Mucosa of stomach (tissue), 1 donor: ENCODE measurements at regions not wholly inside any gene's neighbourhood (a gene's known extent, or its start where the extent isn't known, plus 50 kb on each side); places are given as distances from the start of the nearest gene placed in this dataset.

Experiments used
- H3K27me3 ChIP-seq: one replicate; pipeline ENCODE4 v1.7.0; 2013; ENCODE audit warnings: mild to moderate bottlenecking, low read length; ENCODE audit not compliant: control insufficient read depth, insufficient read depth
- H3K36me3 ChIP-seq: one replicate; pipeline ENCODE4 v1.7.0; 2013; ENCODE audit warnings: low read length; ENCODE audit not compliant: control insufficient read depth, insufficient read depth
- H3K4me1 ChIP-seq: one replicate; pipeline ENCODE4 v1.7.0; 2013; ENCODE audit warnings: mild to moderate bottlenecking, low read length; ENCODE audit not compliant: control insufficient read depth, insufficient read depth
- H3K4me3 ChIP-seq: one replicate; pipeline ENCODE4 v1.7.0; 2013; ENCODE audit warnings: low read length
- H3K9ac ChIP-seq: one replicate; pipeline ENCODE4 v1.7.0; 2013; ENCODE audit warnings: mild to moderate bottlenecking, low read length, moderate library complexity
- H3K9me3 ChIP-seq: one replicate; pipeline ENCODE4 v1.7.0; 2013; ENCODE audit warnings: mild to moderate bottlenecking, low read length, moderate library complexity; ENCODE audit not compliant: control insufficient read depth
- donor health status: Pancreatic carcinoma.

- Histone ChIP-seq H3K4me1 (no peaks in the 10 kb centered on the region), H3K27me3 (no peaks in the 10 kb centered on the region), H3K9me3 (no peaks in the 10 kb centered on the region), H3K36me3 (no peaks in the 10 kb centered on the region), H3K9ac (no peak overlapping the region), H3K4me3 (no peak overlapping the region)
Observed at GRCh38 chr3:159221335-159221734, 419.5 kb downstream of the MFSD1 start.

GRCh38 chr3:159229116-159229680 lies 427.3 kb downstream of the MFSD1 start:
- Histone ChIP-seq H3K4me3 (no peak overlapping the region), H3K36me3 (no peaks in the 10 kb centered on the region), H3K9ac (no peak overlapping the region), H3K9me3 (no peaks in the 10 kb centered on the region), H3K27me3 (no peaks in the 10 kb centered on the region), H3K4me1 (no peaks in the 10 kb centered on the region)

- no peaks in the 10 kb centered on the region for H3K27me3 ChIP-seq
- no peaks in the 10 kb centered on the region for H3K4me1 ChIP-seq
- no peak overlapping the region for H3K4me3 ChIP-seq
- H3K9me3 ChIP-seq = no peaks in the 10 kb centered on the region
- H3K9ac ChIP-seq = no peak overlapping the region
- no peaks in the 10 kb centered on the region for H3K36me3 ChIP-seq
Observed at GRCh38 chr3:159232966-159233365, 431.1 kb downstream of the MFSD1 start.

GRCh38 chr3:159233734-159234133 lies 431.9 kb downstream of the MFSD1 start:
- no peak overlapping the region for H3K9ac ChIP-seq
- no peaks in the 10 kb centered on the region for H3K36me3 ChIP-seq
- no peaks in the 10 kb centered on the region for H3K4me1 ChIP-seq
- H3K9me3 ChIP-seq = no peaks in the 10 kb centered on the region
- H3K4me3 ChIP-seq = no peak overlapping the region
- H3K27me3 ChIP-seq = no peaks in the 10 kb centered on the region

- no peak overlapping the region for H3K4me3 ChIP-seq
- no peaks in the 10 kb centered on the region for H3K27me3 ChIP-seq
- no peaks in the 10 kb centered on the region for H3K4me1 ChIP-seq
- no peaks in the 10 kb centered on the region for H3K36me3 ChIP-seq
- H3K9ac ChIP-seq = no peak overlapping the region
- H3K9me3 ChIP-seq = no peaks in the 10 kb centered on the region
Observed at GRCh38 chr3:159234306-159234705, 432.5 kb downstream of the MFSD1 start.

GRCh38 chr3:159236321-159236720 lies 434.5 kb downstream of the MFSD1 start:
- H3K36me3 ChIP-seq = no peaks in the 10 kb centered on the region
- H3K27me3 ChIP-seq = no peaks in the 10 kb centered on the region
- H3K9ac ChIP-seq = no peak overlapping the region
- H3K4me3 ChIP-seq = no peak overlapping the region
- H3K4me1 ChIP-seq = no peaks in the 10 kb centered on the region
- H3K9me3 ChIP-seq = no peaks in the 10 kb centered on the region

- Histone ChIP-seq H3K9me3 (no peaks in the 10 kb centered on the region), H3K4me1 (no peaks in the 10 kb centered on the region), H3K36me3 (no peaks in the 10 kb centered on the region), H3K27me3 (no peaks in the 10 kb centered on the region), H3K9ac (no peak overlapping the region), H3K4me3 (no peak overlapping the region)
Observed at GRCh38 chr3:159237226-159237625, 435.4 kb downstream of the MFSD1 start.

- Histone ChIP-seq H3K27me3 (no peaks in the 10 kb centered on the region), H3K4me3 (no peak overlapping the region), H3K9ac (no peak overlapping the region), H3K36me3 (no peaks in the 10 kb centered on the region), H3K9me3 (no peaks in the 10 kb centered on the region), H3K4me1 (no peaks in the 10 kb centered on the region)
Observed at GRCh38 chr3:159238646-159239045, 436.8 kb downstream of the MFSD1 start.

- Histone ChIP-seq H3K36me3 (no peaks in the 10 kb centered on the region), H3K9ac (no peak overlapping the region), H3K9me3 (no peaks in the 10 kb centered on the region), H3K4me3 (no peak overlapping the region), H3K27me3 (no peaks in the 10 kb centered on the region), H3K4me1 (no peaks in the 10 kb centered on the region)
Observed at GRCh38 chr3:159239059-159239458, 437.2 kb downstream of the MFSD1 start.

GRCh38 chr3:159244933-159245332 lies 443.1 kb downstream of the MFSD1 start:
- H3K9ac ChIP-seq = no peak overlapping the region
- H3K27me3 ChIP-seq = no peaks in the 10 kb centered on the region
- no peaks in the 10 kb centered on the region for H3K4me1 ChIP-seq

GRCh38 chr3:159245871-159246270 lies 444.0 kb downstream of the MFSD1 start:
- Histone ChIP-seq H3K4me3 (no peak overlapping the region), H3K27me3 (no peaks in the 10 kb centered on the region), H3K36me3 (no peaks in the 10 kb centered on the region)

More at GRCh38 chr3:159244933-159245332, 443.1 kb downstream of the MFSD1 start:
- H3K9me3 ChIP-seq = no peaks in the 10 kb centered on the region
- H3K4me3 ChIP-seq = no peak overlapping the region
- H3K36me3 ChIP-seq = no peaks in the 10 kb centered on the region

GRCh38 chr3:159246385-159246784 lies 444.5 kb downstream of the MFSD1 start:
- Histone ChIP-seq H3K9ac (no peak overlapping the region), H3K9me3 (no peaks in the 10 kb centered on the region), H3K4me1 (no peaks in the 10 kb centered on the region), H3K27me3 (no peaks in the 10 kb centered on the region), H3K36me3 (no peaks in the 10 kb centered on the region), H3K4me3 (no peak overlapping the region)

More at GRCh38 chr3:159245871-159246270, 444.0 kb downstream of the MFSD1 start:
- H3K9me3 ChIP-seq = no peaks in the 10 kb centered on the region
- H3K9ac ChIP-seq = no peak overlapping the region
- H3K4me1 ChIP-seq = no peaks in the 10 kb centered on the region
